CD14-positive monocyte (primary cell): ENCODE measurements at regions not wholly inside any gene's neighbourhood (a gene's known extent, or its start where the extent isn't known, plus 50 kb on each side); places are given as distances from the start of the nearest gene placed in this dataset.

Source experiments
- DNase-seq, 3 donors: peaks; one replicate each; pipeline ENCODE4 v3.0.0-alpha.2; 2011 to 2022
- H2AFZ ChIP-seq: 2 replicates; pipeline ENCODE4 v1.6.0; 2012; ENCODE audit warnings: mild to moderate bottlenecking, low read depth, low read length, inconsistent platforms; ENCODE audit not compliant: insufficient read depth, poor library complexity, severe bottlenecking
- H3K27ac ChIP-seq, 2 donors: 1 replicate in 1 of 2; 2 replicates in 1 of 2; pipeline ENCODE4 v1.5.1; 2012 to 2013; ENCODE audit warnings: low read length in 2 of 2, control low read depth in 1 of 2, inconsistent platforms in 1 of 2, low read depth in 1 of 2, mild to moderate bottlenecking in 1 of 2
- H3K27me3 ChIP-seq, 2 donors: one replicate each; pipeline versions ENCODE4 v1.6.0 to v1.6.1; 2011 to 2013; ENCODE audit warnings: low read length in 2 of 2; ENCODE audit not compliant: control insufficient read depth in 2 of 2, insufficient read depth in 2 of 2
- H3K36me3 ChIP-seq, 2 donors: replicated peaks in 1 of 2; 1 replicate in 1 of 2; 2 replicates in 1 of 2; pipeline versions ENCODE4 v1.5.1 to v1.6.1; 2012 to 2013; ENCODE audit warnings: low read length in 2 of 2, control low read depth in 1 of 2, inconsistent platforms in 1 of 2, mild to moderate bottlenecking in 1 of 2; ENCODE audit not compliant: insufficient read depth in 2 of 2, control insufficient read depth in 1 of 2
- H3K4me1 ChIP-seq, 2 donors: 1 replicate in 1 of 2; 2 replicates in 1 of 2; pipeline versions ENCODE4 v1.5.1 to v1.6.1; 2012 to 2013; ENCODE audit warnings: low read length in 2 of 2, control low read depth in 1 of 2, inconsistent platforms in 1 of 2, mild to moderate bottlenecking in 1 of 2, moderate library complexity in 1 of 2; ENCODE audit not compliant: insufficient read depth in 2 of 2, control insufficient read depth in 1 of 2
- H3K4me2 ChIP-seq: replicated peaks from 2 replicates; pipeline ENCODE3; 2012; ENCODE audit warnings: low read length, moderate library complexity, mild to moderate bottlenecking; ENCODE audit not compliant: poor library complexity, severe bottlenecking; ENCODE audit errors: extremely low read depth
- H3K4me3 ChIP-seq, 3 experiments: fragments of 200-600 bp in 1 of 3; sonication (generic) in 1 of 3; replicated peaks in 1 of 3; 1 replicate in 2 of 3; 2 replicates in 1 of 3; pipeline ENCODE4 v1.5.1; 2011 to 2013; ENCODE audit warnings: low read length in 3 of 3, mild to moderate bottlenecking in 3 of 3, control low read depth in 2 of 3, low read depth in 2 of 3, inconsistent platforms in 1 of 3, moderate library complexity in 1 of 3
- H3K79me2 ChIP-seq: 2 replicates; pipeline ENCODE4 v1.6.0; 2012; ENCODE audit warnings: mild to moderate bottlenecking, control low read depth, inconsistent platforms, low read length, moderate library complexity; ENCODE audit not compliant: insufficient read depth
- H3K9ac ChIP-seq: 2 replicates; pipeline ENCODE4 v1.6.0; 2017; ENCODE audit warnings: low read length, mild to moderate bottlenecking; ENCODE audit not compliant: insufficient read depth, poor library complexity, severe bottlenecking
- H3K9me3 ChIP-seq, 2 donors: replicated peaks in 1 of 2; 1 replicate in 1 of 2; 2 replicates in 1 of 2; pipeline versions ENCODE4 v1.5.1 to v1.6.1; 2012 to 2013; ENCODE audit warnings: low read length in 2 of 2, control low read depth in 1 of 2; ENCODE audit not compliant: control insufficient read depth in 1 of 2, insufficient read depth in 1 of 2
- H4K20me1 ChIP-seq: 2 replicates; pipeline ENCODE4 v1.6.0; 2012; ENCODE audit warnings: mild to moderate bottlenecking, low read length, control low read depth, moderate library complexity; ENCODE audit not compliant: insufficient read depth
- H3K27ac Mint-ChIP-seq, 7 donors: one replicate each; pipeline ENCODE4 v1.8.0; 2020; ENCODE audit warnings: mild to moderate bottlenecking in 7 of 7, mixed read lengths in 7 of 7, moderate library complexity in 6 of 7, inconsistent platforms in 2 of 7
- H3K27me3 Mint-ChIP-seq, 3 donors: one replicate each; pipeline ENCODE4 v1.8.0; 2021 to 2022; ENCODE audit warnings: low read depth in 3 of 3, mild to moderate bottlenecking in 3 of 3, mixed read lengths in 3 of 3, moderate library complexity in 3 of 3, inconsistent platforms in 1 of 3
- H3K36me3 Mint-ChIP-seq, 2 donors: one replicate each; pipeline ENCODE4 v1.8.0; 2020; ENCODE audit warnings: mixed read lengths in 2 of 2, inconsistent platforms in 1 of 2, mild to moderate bottlenecking in 1 of 2
- H3K4me1 Mint-ChIP-seq: one replicate; pipeline ENCODE4 v1.8.0; 2020; ENCODE audit warnings: mild to moderate bottlenecking, mixed read lengths
- H3K4me3 Mint-ChIP-seq, 2 donors: one replicate each; pipeline ENCODE4 v1.8.0; 2020; ENCODE audit warnings: mild to moderate bottlenecking in 2 of 2, mixed read lengths in 2 of 2, moderate library complexity in 1 of 2
- H3K9me3 Mint-ChIP-seq, 7 donors: one replicate each; pipeline ENCODE4 v1.8.0; 2020 to 2022; ENCODE audit warnings: mixed read lengths in 7 of 7, mild to moderate bottlenecking in 6 of 7, moderate library complexity in 6 of 7, inconsistent platforms in 2 of 7
- WGBS: methylation state at CpG from one replicate; pipeline ENCODE4 v1.1.5; 2013; ENCODE audit warnings: missing lambda C conversion rate; ENCODE audit not compliant: insufficient coverage; 5-methylcytosine and 5-hydroxymethylcytosine counted together
- intact Hi-C, 2 donors: fragments of 100-400 bp; cut with micrococcal nuclease; formaldehyde crosslinking; loops; one replicate each; pipeline versions ENCODE4 v1.15.0 to v1.15.1; 2023
- TF ChIP-seq, protein P1 (sequence below): fragments of 200-600 bp; IDR thresholded peaks from one replicate; pipeline ENCODE4 v1.8.0; 2022; ENCODE audit warnings: antibody characterized with exemption, mild to moderate bottlenecking

DNA sequence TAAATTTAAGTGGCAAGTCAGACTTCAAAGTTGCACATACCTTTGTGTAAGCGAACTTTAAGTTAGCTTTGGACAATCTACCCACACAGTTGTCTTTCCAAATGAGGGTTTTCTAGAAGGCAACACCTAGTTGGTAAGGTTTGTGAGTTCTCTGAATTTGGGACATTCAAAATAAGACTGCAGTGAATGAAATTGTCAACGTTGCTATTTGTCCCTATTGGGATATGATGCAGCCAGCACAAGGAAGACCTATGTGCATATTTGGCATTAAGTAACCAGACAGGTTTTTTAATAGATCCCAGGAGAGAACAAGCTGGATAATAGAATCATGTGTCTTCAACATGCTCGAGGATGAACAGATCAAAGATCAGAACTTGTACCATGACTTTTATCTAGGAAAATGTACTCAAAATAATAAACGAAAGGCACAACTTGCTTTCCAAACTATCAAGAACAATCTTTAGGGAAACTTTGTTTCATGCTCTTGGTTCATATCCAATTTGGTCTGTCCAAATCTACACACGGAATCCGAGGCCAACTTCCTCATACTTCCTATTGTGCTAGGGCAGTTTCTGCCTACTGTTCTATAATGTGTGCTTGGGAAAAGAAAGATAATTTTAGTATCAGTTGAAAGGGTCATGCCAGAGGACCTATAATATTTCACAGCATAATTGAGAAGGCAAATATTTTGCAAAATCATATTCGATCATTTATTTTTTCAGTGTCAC is 284.2 kb upstream of the SOX5 start:
- H3K27ac Mint-ChIP-seq: no peak overlapping the region
- H3K4me1 Mint-ChIP-seq: no peaks in the 10 kb centered on the region
- H3K79me2 ChIP-seq: no peaks in the 10 kb centered on the region
- no peaks in the 10 kb centered on the region for H3K36me3 Mint-ChIP-seq
- no peaks in the 10 kb centered on the region for H3K9me3 ChIP-seq
- 67% methylated on average over 1 of the region's 7 CpGs for WGBS
- DNase-seq: no peak
- TF ChIP-seq, protein P1, sequence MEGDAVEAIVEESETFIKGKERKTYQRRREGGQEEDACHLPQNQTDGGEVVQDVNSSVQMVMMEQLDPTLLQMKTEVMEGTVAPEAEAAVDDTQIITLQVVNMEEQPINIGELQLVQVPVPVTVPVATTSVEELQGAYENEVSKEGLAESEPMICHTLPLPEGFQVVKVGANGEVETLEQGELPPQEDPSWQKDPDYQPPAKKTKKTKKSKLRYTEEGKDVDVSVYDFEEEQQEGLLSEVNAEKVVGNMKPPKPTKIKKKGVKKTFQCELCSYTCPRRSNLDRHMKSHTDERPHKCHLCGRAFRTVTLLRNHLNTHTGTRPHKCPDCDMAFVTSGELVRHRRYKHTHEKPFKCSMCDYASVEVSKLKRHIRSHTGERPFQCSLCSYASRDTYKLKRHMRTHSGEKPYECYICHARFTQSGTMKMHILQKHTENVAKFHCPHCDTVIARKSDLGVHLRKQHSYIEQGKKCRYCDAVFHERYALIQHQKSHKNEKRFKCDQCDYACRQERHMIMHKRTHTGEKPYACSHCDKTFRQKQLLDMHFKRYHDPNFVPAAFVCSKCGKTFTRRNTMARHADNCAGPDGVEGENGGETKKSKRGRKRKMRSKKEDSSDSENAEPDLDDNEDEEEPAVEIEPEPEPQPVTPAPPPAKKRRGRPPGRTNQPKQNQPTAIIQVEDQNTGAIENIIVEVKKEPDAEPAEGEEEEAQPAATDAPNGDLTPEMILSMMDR: no peak
- no peak overlapping the region for H3K4me3 ChIP-seq
- intact Hi-C loops: no loop called here
- no peak overlapping the region for H3K9ac ChIP-seq
- H3K4me1 ChIP-seq: no peaks in the 10 kb centered on the region
- H3K4me3 Mint-ChIP-seq: no peak overlapping the region
- no peak overlapping the region for H3K4me2 ChIP-seq
- H4K20me1 ChIP-seq: no peaks in the 10 kb centered on the region
- no peak overlapping the region for H3K27ac ChIP-seq
- H2AFZ ChIP-seq: no peak overlapping the region
- no peaks in the 10 kb centered on the region for H3K27me3 ChIP-seq
- H3K9me3 Mint-ChIP-seq: peaks cover 0 to 5% (median 1%) of the 10 kb centered on the region in 7 donors
- no peaks in the 10 kb centered on the region for H3K36me3 ChIP-seq
- peaks cover 0 to 1% (median 0%) of the 10 kb centered on the region in 3 donors for H3K27me3 Mint-ChIP-seq

DNA sequence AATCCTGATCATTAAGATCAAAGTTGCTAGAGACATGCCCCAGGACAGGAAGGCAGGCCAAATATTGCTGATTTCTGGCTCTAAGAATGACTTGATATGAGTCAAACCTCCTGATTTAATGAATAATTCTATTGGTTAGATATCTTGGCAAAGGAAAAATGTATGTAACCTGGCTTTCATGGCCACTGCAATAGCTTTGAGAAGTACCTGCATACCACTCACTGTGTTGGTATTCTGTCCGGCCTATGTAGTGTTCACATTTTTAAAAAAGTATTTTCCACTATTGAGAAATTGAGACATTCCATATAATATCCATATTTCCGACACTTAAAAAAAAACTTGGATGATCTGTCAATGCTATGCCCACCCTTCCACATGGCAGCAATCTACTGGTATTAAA is 283.1 kb upstream of the SOX5 start:
- Histone ChIP-seq H3K27ac (no peak overlapping the region), H3K36me3 (no peaks in the 10 kb centered on the region), H3K4me3 (no peak overlapping the region), H3K9ac (no peak overlapping the region), H3K27me3 (no peaks in the 10 kb centered on the region), H3K9me3 (no peaks in the 10 kb centered on the region), H3K4me1 (peaks cover 0 to 2% of the 10 kb centered on the region in 2 donors), H2AFZ (no peak overlapping the region), H3K79me2 (no peaks in the 10 kb centered on the region), H3K4me2 (no peak overlapping the region), H4K20me1 (no peaks in the 10 kb centered on the region)
- peaks cover 4% of the 10 kb centered on the region for H3K4me1 Mint-ChIP-seq
- H3K27ac Mint-ChIP-seq: no peak overlapping the region
- H3K36me3 Mint-ChIP-seq: no peaks in the 10 kb centered on the region
- no peak overlapping the region for H3K4me3 Mint-ChIP-seq
- intact Hi-C loops: no loop called here
- TF ChIP-seq, protein P1: no peak
- no peak for DNase-seq
- H3K27me3 Mint-ChIP-seq: peaks cover 0 to 1% (median 0%) of the 10 kb centered on the region in 3 donors
- WGBS: no CpG with 5 or more reads among the region's 2 CpGs
- H3K9me3 Mint-ChIP-seq: peaks cover 0 to 5% (median 1%) of the 10 kb centered on the region in 7 donors
